ENCODE measurements at regions not wholly inside any gene's neighbourhood (a gene's known extent, or its start where the extent isn't known, plus 50 kb on each side); places are given as distances from the start of the nearest gene placed in this dataset.

GRCh38 chr10:7507887-7508726 lies 97.3 kb upstream of the SFMBT2 start:
- intact Hi-C loops (cut with DNase I, micrococcal nuclease), result no loop called here
- ATAC-seq, result no peak
- no peak for DNase-seq

GRCh38 chr10:7506571-7506970 lies 95.7 kb upstream of the SFMBT2 start:
- intact Hi-C loops (cut with DNase I, micrococcal nuclease), result no loop called here

DNA sequence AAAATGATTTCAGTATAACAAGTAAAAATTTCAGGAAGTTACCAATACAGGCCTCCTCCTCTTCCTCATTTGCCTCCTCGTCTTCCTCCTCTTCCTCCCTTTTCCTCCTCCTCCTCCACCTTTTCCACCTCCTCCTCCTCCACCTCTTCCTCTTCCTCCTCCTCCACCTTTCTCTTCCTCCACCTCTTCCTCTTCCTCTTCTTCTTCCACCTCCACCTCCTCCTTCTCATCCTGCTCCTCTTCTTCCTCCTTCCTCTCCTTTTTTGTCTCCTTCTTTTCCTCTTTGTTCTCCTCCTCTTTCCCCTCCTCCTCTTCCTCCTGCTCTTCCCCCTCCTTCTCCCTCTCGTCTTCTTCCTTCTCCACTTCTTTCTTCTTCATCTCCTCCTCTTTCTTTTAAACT lies 94.4 kb upstream of the SFMBT2 start:
- DNase-seq (no peak), ATAC-seq (no peak)
- intact Hi-C loops (cut with DNase I, micrococcal nuclease), result no loop called here

More at GRCh38 chr10:7506571-7506970, 95.7 kb upstream of the SFMBT2 start:
- ATAC-seq, result no peak
- DNase-seq, result no peak

GRCh38 chr10:7503190-7503589 lies 92.4 kb upstream of the SFMBT2 start:
- ATAC-seq (no peak), DNase-seq (no peak)
- intact Hi-C loops (cut with DNase I, micrococcal nuclease), result no loop called here

- ATAC-seq (no peak), DNase-seq (no peak)
- intact Hi-C loops (cut with DNase I, micrococcal nuclease), result no loop called here
Measured at GRCh38 chr10:7501157-7501556, 90.3 kb upstream of the SFMBT2 start.

GRCh38 chr10:7498111-7498510 lies 87.3 kb upstream of the SFMBT2 start:
- DNase-seq (no peak), ATAC-seq (no peak)
- intact Hi-C loops (cut with DNase I, micrococcal nuclease), result no loop called here

DNA sequence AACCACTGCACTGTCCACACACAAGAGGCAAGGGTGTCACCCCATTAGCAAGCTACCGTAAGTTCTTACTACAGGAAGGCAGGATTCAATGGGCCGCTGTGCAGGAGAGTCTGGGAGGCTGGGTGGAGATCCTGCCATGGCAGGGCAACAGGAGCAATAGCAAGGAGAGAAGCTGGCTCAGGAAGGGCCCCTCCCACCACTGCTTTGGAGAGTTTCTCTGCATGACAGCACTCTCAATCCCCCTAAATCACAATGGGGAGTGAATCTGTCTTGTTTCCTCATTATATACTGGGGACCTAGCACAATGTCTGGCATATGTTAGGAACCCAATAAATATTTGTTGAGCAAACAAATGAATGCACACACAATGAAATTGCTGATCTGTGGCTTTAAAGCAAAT lies 83.2 kb upstream of the SFMBT2 start:
- ATAC-seq, result no peak
- intact Hi-C loops (cut with DNase I, micrococcal nuclease), result no loop called here

DNA sequence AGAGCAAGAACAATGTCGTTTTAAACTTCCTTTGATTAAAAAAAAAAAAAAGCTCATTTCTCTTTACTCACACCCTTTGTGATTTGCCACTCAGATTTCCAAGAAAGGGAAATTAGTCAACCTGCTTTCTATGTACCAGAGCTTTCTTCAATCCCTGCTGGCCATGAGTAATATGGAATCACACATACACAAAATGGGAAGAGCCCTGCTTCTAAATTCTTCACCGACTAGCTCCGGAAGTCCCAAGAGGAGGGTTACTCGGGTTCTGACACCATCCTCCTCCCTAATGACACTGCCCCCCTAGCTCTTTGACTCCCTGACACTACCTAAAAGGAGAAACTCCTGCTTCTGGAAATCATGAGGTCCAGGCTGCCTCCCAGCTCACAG lies 81.8 kb upstream of the SFMBT2 start:
- intact Hi-C loops (cut with DNase I, micrococcal nuclease), result no loop called here
- ATAC-seq (no peak), DNase-seq (no peak)

More for the DNA sequence above, 83.2 kb upstream of the SFMBT2 start:
- no peak for DNase-seq

- DNase-seq (no peak), ATAC-seq (no peak)
- intact Hi-C loops (cut with DNase I, micrococcal nuclease), result no loop called here
Measured at GRCh38 chr10:7491949-7492659, 81.3 kb upstream of the SFMBT2 start.

DNA sequence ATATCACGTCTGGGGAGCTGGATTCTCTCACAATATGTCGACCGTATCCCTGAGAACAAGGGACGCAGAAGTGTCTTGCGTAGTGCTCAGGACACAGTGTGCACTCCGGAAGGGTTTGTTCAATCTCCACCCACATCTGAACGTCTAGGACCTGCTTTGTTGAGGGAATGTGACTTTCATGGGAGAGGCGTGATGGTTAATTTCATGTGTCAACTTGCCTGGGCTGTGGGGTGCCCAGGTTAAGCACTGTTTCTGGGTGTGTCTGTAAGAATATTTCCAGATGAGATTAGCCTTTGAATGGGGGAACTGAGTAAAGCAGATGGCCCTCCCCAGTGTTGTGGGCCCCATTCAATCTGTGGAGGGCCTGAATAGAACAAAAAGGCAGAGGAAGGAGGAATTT lies 80.4 kb upstream of the SFMBT2 start:
- intact Hi-C loops (cut with DNase I, micrococcal nuclease), result no loop called here
- no peak for ATAC-seq
- no peak for DNase-seq

DNA sequence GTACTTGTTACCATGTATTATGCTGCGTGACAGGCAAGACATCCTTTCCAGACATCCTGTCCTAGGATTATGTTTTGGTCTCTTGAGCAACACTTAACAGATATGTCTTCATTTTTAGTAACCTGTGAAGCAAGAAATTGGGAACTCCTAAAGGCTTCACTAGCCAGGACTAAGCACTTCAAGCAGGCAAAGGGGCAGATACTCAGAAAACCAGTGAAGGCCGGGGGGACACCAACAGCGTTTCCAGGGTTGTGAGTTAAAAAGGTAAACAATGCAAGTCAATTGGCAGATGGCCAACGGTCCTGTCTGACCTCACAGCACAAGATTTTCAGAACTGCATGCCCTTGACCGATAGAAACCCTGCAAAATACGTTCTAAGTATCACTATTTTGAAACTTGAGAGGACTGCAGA lies 77.6 kb upstream of the SFMBT2 start:
- no peak for DNase-seq
- ATAC-seq, result no peak
- intact Hi-C loops (cut with DNase I, micrococcal nuclease), result no loop called here

GRCh38 chr10:7487528-7487927 lies 76.7 kb upstream of the SFMBT2 start:
- no peak for DNase-seq
- intact Hi-C loops (cut with DNase I, micrococcal nuclease), result no loop called here
- no peak for ATAC-seq

DNA sequence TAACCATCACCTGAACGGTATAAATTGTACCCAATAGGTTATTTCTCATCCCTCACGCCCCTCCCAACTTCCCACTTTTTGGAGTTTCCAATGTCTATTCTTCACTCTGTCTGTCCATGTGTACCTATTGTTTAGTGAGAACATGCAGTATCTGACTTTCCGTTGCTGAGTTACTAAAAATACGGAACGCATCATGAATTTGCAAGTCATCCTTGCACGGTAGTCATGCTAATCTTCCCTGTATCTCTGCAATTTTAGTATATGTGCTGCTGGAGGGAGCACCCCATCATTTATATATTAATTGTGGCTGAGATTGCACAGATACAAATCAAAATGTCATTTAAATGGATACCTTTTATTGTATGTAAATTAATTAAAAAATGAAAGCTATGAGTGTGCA lies 75.7 kb upstream of the SFMBT2 start:
- DNase-seq, result no peak
- intact Hi-C loops (cut with DNase I, micrococcal nuclease), result no loop called here
- ATAC-seq, result no peak

GRCh38 chr10:7485799-7486198 lies 75.0 kb upstream of the SFMBT2 start:
- ATAC-seq (no peak), DNase-seq (no peak)
- intact Hi-C loops (cut with DNase I, micrococcal nuclease), result no loop called here

GRCh38 chr10:7485244-7485556 lies 74.4 kb upstream of the SFMBT2 start:
- DNase-seq, result no peak
- ATAC-seq, result no peak
- intact Hi-C loops (cut with DNase I, micrococcal nuclease), result no loop called here

GRCh38 chr10:7484456-7485243 lies 73.8 kb upstream of the SFMBT2 start:
- ATAC-seq (peak; percentile 33), DNase-seq (no peak)
- intact Hi-C loops (cut with DNase I, micrococcal nuclease), result no loop called here

DNA sequence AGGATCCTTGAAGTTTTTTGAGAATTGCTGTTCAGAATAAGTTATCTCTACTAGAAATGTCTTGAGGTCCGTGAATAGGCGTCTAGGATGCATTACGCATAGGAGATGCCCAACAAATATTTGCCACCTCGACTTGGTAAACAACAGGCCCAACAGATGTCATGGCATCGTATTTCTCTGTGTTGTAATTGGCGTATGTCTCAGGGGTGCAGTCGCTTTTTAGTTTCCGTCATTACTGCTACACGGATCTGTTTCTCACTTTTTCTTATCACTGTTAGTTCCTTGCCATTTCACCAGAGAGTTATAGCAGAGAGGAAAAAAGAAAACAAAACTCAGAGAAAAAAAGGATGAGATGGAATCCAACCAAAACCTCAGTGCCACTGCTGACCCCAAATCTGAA lies 73.0 kb upstream of the SFMBT2 start:
- intact Hi-C loops (cut with DNase I, micrococcal nuclease), result no loop called here
- DNase-seq (no peak), ATAC-seq (no peak)

GRCh38 chr10:7482992-7483391 lies 72.2 kb upstream of the SFMBT2 start:
- ATAC-seq (no peak), DNase-seq (no peak)
- intact Hi-C loops (cut with DNase I, micrococcal nuclease), result no loop called here

GRCh38 chr10:7481368-7481765 lies 70.5 kb upstream of the SFMBT2 start:
- intact Hi-C loops (cut with DNase I, micrococcal nuclease), result no loop called here
- DNase-seq (no peak), ATAC-seq (no peak)

- ATAC-seq (no peak), DNase-seq (no peak)
- intact Hi-C loops (cut with DNase I, micrococcal nuclease), result no loop called here
Measured at GRCh38 chr10:7480742-7481367, 70.0 kb upstream of the SFMBT2 start.

All from left colon (tissue), 2 donors.